GM23338 (cell line): ENCODE measurements at regions not wholly inside any gene's neighbourhood (a gene's known extent, or its start where the extent isn't known, plus 50 kb on each side); places are given as distances from the start of the nearest gene placed in this dataset.

Experiments
- ATAC-seq: fragments of 200-7000 bp; cut with Tn5 transposase; 3 replicates; pipeline ENCODE4 v1.9.1; 2020
- DNase-seq: peaks from one replicate; pipeline ENCODE4 v3.0.0-alpha.2; 2015; ENCODE audit warnings: low spot score
- H2AFZ ChIP-seq: fragments of 200-600 bp; sonication (generic); 2 replicates; pipeline ENCODE4 v1.8.0; 2016; ENCODE audit warnings: antibody characterized with exemption, mild to moderate bottlenecking, moderate library complexity
- H3F3A ChIP-seq: fragments of 200-600 bp; sonication (generic); replicated peaks from 2 replicates; pipeline ENCODE4 v1.8.0; 2017; ENCODE audit warnings: antibody characterized with exemption, mixed run types, low read depth
- H3K27ac ChIP-seq: fragments of 200-600 bp; sonication (generic); 2 replicates; pipeline ENCODE4 v1.6.1; 2016; ENCODE audit warnings: low read depth
- H3K27me3 ChIP-seq: fragments of 200-600 bp; sonication (generic); 2 replicates; pipeline ENCODE4 v1.8.0; 2016; ENCODE audit warnings: mild to moderate bottlenecking, mixed run types, moderate library complexity; ENCODE audit not compliant: insufficient read depth
- H3K36me3 ChIP-seq: fragments of 200-600 bp; sonication (generic); 2 replicates; pipeline ENCODE4 v1.8.0; 2016; ENCODE audit warnings: mild to moderate bottlenecking; ENCODE audit not compliant: insufficient read depth
- H3K4me1 ChIP-seq: fragments of 200-600 bp; sonication (generic); 2 replicates; pipeline ENCODE4 v1.8.0; 2016; ENCODE audit warnings: mild to moderate bottlenecking, moderate library complexity; ENCODE audit not compliant: insufficient read depth
- H3K4me2 ChIP-seq: fragments of 200-600 bp; sonication (generic); 2 replicates; pipeline ENCODE4 v1.7.1; 2017; ENCODE audit warnings: mixed run types
- H3K4me3 ChIP-seq: fragments of 200-600 bp; sonication (generic); 2 replicates; pipeline ENCODE4 v1.6.1; 2016; ENCODE audit warnings: mixed run types
- H3K79me2 ChIP-seq: fragments of 200-600 bp; sonication (generic); replicated peaks from 2 replicates; pipeline ENCODE4 v1.8.0; 2017; ENCODE audit warnings: mild to moderate bottlenecking; ENCODE audit not compliant: insufficient read depth
- H3K9me2 ChIP-seq: fragments of 200-600 bp; sonication (generic); 2 replicates; pipeline ENCODE4 v1.8.0; 2017; ENCODE audit not compliant: insufficient read depth
- H4K20me1 ChIP-seq: fragments of 200-600 bp; sonication (generic); replicated peaks from 2 replicates; pipeline ENCODE4 v1.8.0; 2017; ENCODE audit warnings: mild to moderate bottlenecking; ENCODE audit not compliant: insufficient read depth
- H3K27ac Mint-ChIP-seq: 2 replicates; pipeline ENCODE4 v1.8.0; 2020; ENCODE audit warnings: inconsistent platforms, mild to moderate bottlenecking, moderate library complexity, mixed read lengths
- H3K27me3 Mint-ChIP-seq: 3 replicates; pipeline ENCODE4 v1.8.0; 2022; ENCODE audit warnings: low read depth, mild to moderate bottlenecking, moderate library complexity, mixed read lengths, inconsistent platforms; ENCODE audit not compliant: insufficient read depth, poor library complexity
- H3K36me3 Mint-ChIP-seq: 3 replicates; pipeline ENCODE4 v1.8.0; 2021; ENCODE audit warnings: low read depth, mild to moderate bottlenecking, inconsistent platforms, moderate library complexity, mixed read lengths
- H3K4me1 Mint-ChIP-seq: 3 replicates; pipeline ENCODE4 v1.8.0; 2020; ENCODE audit warnings: mild to moderate bottlenecking, inconsistent platforms, mixed read lengths
- H3K4me3 Mint-ChIP-seq: 3 replicates; pipeline ENCODE4 v1.8.0; 2021; ENCODE audit warnings: moderate library complexity, mild to moderate bottlenecking, inconsistent platforms, mixed read lengths
- H3K9me3 Mint-ChIP-seq: 3 replicates; pipeline ENCODE4 v1.8.0; 2020; ENCODE audit warnings: moderate library complexity, mild to moderate bottlenecking, inconsistent platforms, mixed read lengths
- CREB1 ChIP-seq: fragments of 250-450 bp; sonication (Bioruptor Pico); IDR thresholded peaks from 2 replicates; pipeline ENCODE4 v1.5.0; 2020; ENCODE audit warnings: low read depth, mild to moderate bottlenecking, moderate library complexity
- EZH2 ChIP-seq: fragments of 200-600 bp; sonication (generic); IDR thresholded peaks from one replicate; pipeline ENCODE4 v1.8.0; 2017; ENCODE audit warnings: antibody characterized with exemption, mild to moderate bottlenecking, low read depth; ENCODE audit not compliant: unreplicated experiment
- EZH2phosphoT487 ChIP-seq: fragments of 200-600 bp; sonication (generic); IDR thresholded peaks from one replicate; pipeline ENCODE4 v1.8.1; 2018; ENCODE audit warnings: antibody characterized with exemption; ENCODE audit not compliant: unreplicated experiment
- JUNB ChIP-seq: IDR thresholded peaks from one replicate; pipeline ENCODE4 v1.6.1; 2016; ENCODE audit warnings: antibody characterized with exemption; ENCODE audit not compliant: unreplicated experiment
- NANOG ChIP-seq: IDR thresholded peaks from 2 replicates; pipeline ENCODE4 v1.6.1; 2016; ENCODE audit warnings: antibody characterized with exemption, borderline replicate concordance
- STAT1 ChIP-seq: IDR thresholded peaks from one replicate; pipeline ENCODE4 v1.6.1; 2016; ENCODE audit warnings: antibody characterized with exemption; ENCODE audit not compliant: unreplicated experiment
- ZNF331 ChIP-seq: fragments of 250-450 bp; sonication (Bioruptor Pico); IDR thresholded peaks from 2 replicates; pipeline ENCODE4 v1.5.0; 2020; ENCODE audit warnings: low read depth, mild to moderate bottlenecking, moderate library complexity
- TF ChIP-seq, protein P1 (sequence below), 2 experiments: fragments of 200-600 bp in 1 of 2; sonication (generic) in 1 of 2; conservative IDR thresholded peaks; 2 replicates each; pipeline versions ENCODE4 v1.5.1 to v1.6.1; 2016 to 2017; ENCODE audit warnings: antibody characterized with exemption in 2 of 2, low read depth in 2 of 2, mild to moderate bottlenecking in 2 of 2, moderate library complexity in 1 of 2
- TF ChIP-seq, protein P2 (sequence below): IDR thresholded peaks from one replicate; pipeline ENCODE4 v1.6.1; 2018; ENCODE audit warnings: antibody characterized with exemption; ENCODE audit not compliant: unreplicated experiment
- TF ChIP-seq, protein P3 (sequence below): IDR thresholded peaks from 2 replicates; pipeline ENCODE4 v1.6.1; 2016; ENCODE audit warnings: antibody characterized with exemption

DNA sequence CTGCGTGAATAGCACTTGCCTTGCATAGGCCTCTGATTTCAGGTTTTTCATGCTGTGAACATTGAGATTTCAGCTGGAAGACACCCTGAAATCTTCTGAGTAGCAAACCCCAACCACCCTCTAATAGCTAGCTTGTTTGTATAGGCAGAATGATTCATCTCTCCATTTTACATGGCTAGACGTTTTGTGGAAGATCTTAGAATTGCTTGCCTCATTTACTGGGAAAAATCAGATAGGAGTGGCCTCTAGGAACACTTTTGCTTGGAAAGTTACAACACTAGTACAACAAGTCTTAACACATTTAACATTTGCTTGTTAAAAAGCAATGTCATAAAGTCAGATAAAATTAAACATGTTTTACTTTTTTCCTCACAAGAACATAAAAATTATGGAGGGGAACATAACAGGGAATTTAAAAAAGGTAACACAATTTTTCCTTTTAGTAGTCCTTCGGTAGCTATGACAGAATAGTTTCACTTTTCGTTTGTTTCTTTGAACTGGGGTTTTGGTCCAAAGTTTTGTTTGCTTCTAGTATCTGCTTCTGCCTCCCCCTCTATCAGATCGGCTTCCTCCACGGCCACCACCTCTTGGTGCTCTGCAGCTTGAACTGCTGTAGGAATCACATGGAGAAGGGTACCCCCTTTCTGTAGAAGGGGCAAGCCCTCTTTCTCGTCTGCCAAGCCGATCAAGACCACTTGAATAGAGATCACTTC, 102.2 kb upstream of the PTCHD4 start:
- Mint-ChIP-seq H3K4me3 (no peak overlapping the region), H3K27ac (no peak overlapping the region)
- TF ChIP-seq EZH2 (no peak), JUNB (no peak), NANOG (no peak), EZH2phosphoT487 (no peak), ZNF331 (CRISPR knock-in tag) (no peak)
- TF ChIP-seq, protein P1, sequence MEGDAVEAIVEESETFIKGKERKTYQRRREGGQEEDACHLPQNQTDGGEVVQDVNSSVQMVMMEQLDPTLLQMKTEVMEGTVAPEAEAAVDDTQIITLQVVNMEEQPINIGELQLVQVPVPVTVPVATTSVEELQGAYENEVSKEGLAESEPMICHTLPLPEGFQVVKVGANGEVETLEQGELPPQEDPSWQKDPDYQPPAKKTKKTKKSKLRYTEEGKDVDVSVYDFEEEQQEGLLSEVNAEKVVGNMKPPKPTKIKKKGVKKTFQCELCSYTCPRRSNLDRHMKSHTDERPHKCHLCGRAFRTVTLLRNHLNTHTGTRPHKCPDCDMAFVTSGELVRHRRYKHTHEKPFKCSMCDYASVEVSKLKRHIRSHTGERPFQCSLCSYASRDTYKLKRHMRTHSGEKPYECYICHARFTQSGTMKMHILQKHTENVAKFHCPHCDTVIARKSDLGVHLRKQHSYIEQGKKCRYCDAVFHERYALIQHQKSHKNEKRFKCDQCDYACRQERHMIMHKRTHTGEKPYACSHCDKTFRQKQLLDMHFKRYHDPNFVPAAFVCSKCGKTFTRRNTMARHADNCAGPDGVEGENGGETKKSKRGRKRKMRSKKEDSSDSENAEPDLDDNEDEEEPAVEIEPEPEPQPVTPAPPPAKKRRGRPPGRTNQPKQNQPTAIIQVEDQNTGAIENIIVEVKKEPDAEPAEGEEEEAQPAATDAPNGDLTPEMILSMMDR (conservative IDR thresholded peaks at IDR 0.05; ENCODE audit: low read depth in 2 of 2), result no peak

DNA sequence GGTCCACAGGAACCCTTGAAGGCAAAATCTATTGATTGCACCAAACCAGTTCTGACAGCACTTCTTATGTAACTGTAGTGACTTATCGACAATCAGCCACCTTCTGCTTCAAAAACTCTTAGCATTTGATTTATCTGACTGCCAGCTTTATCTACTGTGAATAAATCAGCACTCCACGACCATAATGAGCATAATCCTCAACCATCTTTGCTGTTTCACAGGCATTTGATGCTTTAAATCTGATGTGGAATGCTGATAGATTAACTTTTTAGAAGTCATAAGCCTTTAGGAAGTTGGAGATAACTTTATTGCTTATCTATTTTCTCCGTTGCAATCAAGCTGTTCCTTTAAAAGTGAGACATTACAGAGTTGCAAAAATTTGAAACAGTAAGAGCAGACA, 101.5 kb upstream of the PTCHD4 start:
- no peaks in the 10 kb centered on the region for H3K27me3 Mint-ChIP-seq
- no peaks in the 10 kb centered on the region; the same call in 2 of the 3 replicates for H3K9me3 Mint-ChIP-seq
- TF ChIP-seq, protein P2, sequence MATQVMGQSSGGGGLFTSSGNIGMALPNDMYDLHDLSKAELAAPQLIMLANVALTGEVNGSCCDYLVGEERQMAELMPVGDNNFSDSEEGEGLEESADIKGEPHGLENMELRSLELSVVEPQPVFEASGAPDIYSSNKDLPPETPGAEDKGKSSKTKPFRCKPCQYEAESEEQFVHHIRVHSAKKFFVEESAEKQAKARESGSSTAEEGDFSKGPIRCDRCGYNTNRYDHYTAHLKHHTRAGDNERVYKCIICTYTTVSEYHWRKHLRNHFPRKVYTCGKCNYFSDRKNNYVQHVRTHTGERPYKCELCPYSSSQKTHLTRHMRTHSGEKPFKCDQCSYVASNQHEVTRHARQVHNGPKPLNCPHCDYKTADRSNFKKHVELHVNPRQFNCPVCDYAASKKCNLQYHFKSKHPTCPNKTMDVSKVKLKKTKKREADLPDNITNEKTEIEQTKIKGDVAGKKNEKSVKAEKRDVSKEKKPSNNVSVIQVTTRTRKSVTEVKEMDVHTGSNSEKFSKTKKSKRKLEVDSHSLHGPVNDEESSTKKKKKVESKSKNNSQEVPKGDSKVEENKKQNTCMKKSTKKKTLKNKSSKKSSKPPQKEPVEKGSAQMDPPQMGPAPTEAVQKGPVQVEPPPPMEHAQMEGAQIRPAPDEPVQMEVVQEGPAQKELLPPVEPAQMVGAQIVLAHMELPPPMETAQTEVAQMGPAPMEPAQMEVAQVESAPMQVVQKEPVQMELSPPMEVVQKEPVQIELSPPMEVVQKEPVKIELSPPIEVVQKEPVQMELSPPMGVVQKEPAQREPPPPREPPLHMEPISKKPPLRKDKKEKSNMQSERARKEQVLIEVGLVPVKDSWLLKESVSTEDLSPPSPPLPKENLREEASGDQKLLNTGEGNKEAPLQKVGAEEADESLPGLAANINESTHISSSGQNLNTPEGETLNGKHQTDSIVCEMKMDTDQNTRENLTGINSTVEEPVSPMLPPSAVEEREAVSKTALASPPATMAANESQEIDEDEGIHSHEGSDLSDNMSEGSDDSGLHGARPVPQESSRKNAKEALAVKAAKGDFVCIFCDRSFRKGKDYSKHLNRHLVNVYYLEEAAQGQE, result no peak
- TF ChIP-seq ZNF331 (CRISPR knock-in tag) (no peak), NANOG (no peak), STAT1 (no peak), JUNB (no peak), CREB1 (CRISPR knock-in tag) (no peak)
- TF ChIP-seq, protein P3, sequence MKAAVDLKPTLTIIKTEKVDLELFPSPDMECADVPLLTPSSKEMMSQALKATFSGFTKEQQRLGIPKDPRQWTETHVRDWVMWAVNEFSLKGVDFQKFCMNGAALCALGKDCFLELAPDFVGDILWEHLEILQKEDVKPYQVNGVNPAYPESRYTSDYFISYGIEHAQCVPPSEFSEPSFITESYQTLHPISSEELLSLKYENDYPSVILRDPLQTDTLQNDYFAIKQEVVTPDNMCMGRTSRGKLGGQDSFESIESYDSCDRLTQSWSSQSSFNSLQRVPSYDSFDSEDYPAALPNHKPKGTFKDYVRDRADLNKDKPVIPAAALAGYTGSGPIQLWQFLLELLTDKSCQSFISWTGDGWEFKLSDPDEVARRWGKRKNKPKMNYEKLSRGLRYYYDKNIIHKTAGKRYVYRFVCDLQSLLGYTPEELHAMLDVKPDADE, result no peak

More for the DNA sequence above, 102.2 kb upstream of the PTCHD4 start:
- H3K4me3 ChIP-seq, result no peak overlapping the region
- H3K9me3 Mint-ChIP-seq, result no peaks in the 10 kb centered on the region; the same call in 2 of the 3 replicates
- H3K79me2 ChIP-seq, result no peaks in the 10 kb centered on the region
- no peaks in the 10 kb centered on the region for H3K36me3 ChIP-seq
- H3K9me2 ChIP-seq, result no peaks in the 10 kb centered on the region
- H3K27me3 Mint-ChIP-seq, result no peaks in the 10 kb centered on the region
- no peaks in the 10 kb centered on the region for H3F3A ChIP-seq
- no peak overlapping the region for H3K4me2 ChIP-seq
- peaks cover 13% of the 10 kb centered on the region for H3K4me1 Mint-ChIP-seq
- H3K36me3 Mint-ChIP-seq, result no peaks in the 10 kb centered on the region
- H3K27me3 ChIP-seq, result no peaks in the 10 kb centered on the region
- no peaks in the 10 kb centered on the region for H4K20me1 ChIP-seq
- H3K27ac ChIP-seq, result no peak overlapping the region
- H3K4me1 ChIP-seq, result peaks cover 14% of the 10 kb centered on the region; the same call in 1 of the 2 replicates
- no peak for ATAC-seq
- H2AFZ ChIP-seq, result no peak overlapping the region
- DNase-seq, result no peak

More for the DNA sequence above, 101.5 kb upstream of the PTCHD4 start:
- H3K27ac ChIP-seq, result no peak overlapping the region
- H3K79me2 ChIP-seq, result no peaks in the 10 kb centered on the region
- no peak overlapping the region for H3K27ac Mint-ChIP-seq
- no peaks in the 10 kb centered on the region for H3K9me2 ChIP-seq
- H3F3A ChIP-seq, result no peaks in the 10 kb centered on the region
- H3K4me3 Mint-ChIP-seq, result no peak overlapping the region
- H3K4me1 ChIP-seq, result peaks cover 7% of the 10 kb centered on the region; the same call in 1 of the 2 replicates
- H3K4me2 ChIP-seq, result no peak overlapping the region
- H3K27me3 ChIP-seq, result no peaks in the 10 kb centered on the region
- H4K20me1 ChIP-seq, result no peaks in the 10 kb centered on the region
- H2AFZ ChIP-seq, result no peak overlapping the region
- ATAC-seq, result no peak
- peaks cover 5% of the 10 kb centered on the region for H3K4me1 Mint-ChIP-seq
- no peaks in the 10 kb centered on the region for H3K36me3 Mint-ChIP-seq
- no peak overlapping the region for H3K4me3 ChIP-seq
- DNase-seq, result no peak
- H3K36me3 ChIP-seq, result no peaks in the 10 kb centered on the region
